ENCODE measurements at regions not wholly inside any gene's neighbourhood (a gene's known extent, or its start where the extent isn't known, plus 50 kb on each side); places are given as distances from the start of the nearest gene placed in this dataset.
"Not testable (repeated sequence)": the region's sequence is repeated elsewhere in the genome, so short reads cannot be mapped to it uniquely, and the experiment has no call there.

DNA sequence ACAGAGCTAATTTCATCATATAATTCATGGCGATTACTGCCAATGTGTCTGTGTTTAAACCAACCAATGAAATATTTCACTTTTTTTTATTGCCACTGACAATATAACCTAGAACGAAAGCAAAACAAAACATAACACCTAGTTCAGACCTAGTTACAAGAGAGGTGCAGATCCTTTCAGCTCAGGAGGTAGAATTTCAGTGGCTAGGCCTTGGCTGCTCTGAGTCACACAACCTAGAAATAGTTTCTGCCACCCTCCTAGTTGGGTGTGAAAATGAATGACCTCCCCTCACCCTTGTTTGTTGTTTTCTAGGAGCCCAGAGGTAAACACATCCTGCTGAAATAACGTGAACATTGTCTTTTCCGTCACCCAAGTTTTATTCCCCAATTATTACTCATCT is 356.3 kb downstream of the HTR1B start:
- intact Hi-C loops (cut with DNase I, micrococcal nuclease), result no loop called here
- no peak for DNase-seq
- ATAC-seq, result no peak

DNA sequence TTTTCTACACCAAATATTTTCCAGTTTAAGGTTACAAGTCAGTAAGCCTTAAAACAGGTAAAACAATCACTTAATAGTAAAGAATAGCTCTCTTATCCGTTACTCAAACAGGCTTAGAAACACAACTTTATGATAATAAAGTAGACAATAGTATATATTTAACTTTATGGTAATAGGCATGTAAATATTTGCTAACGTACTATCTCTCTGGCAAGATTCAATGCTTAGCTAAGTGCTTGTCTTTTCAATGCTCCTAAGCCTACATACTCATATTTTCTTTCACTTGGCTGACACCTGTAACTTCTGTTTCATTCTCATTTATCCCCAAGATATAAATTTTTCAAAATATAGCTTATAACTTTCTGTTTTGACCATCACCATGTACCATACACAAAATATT is 358.2 kb downstream of the HTR1B start:
- DNase-seq (no peak), ATAC-seq (no peak)
- intact Hi-C loops (cut with DNase I, micrococcal nuclease), result no loop called here

DNA sequence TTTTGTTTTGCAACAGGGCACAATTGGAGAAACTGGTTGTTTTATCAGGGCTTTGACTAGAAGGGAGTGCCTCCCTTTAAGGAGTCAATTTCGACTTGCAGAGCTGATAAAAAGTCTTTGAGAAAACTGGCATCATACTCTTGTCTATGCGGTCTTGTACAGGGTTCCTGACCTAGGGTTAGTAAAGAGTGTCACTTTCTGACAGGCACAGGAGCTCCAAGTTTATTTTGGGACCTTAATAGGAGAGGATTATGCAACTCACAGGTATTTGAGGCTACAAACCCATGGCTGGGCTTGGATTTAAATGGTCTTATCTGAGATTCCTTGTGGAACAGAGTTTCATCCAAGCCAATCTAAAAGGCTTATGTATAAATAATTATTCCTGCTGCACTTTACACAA is 365.4 kb downstream of the HTR1B start:
- no peak for ATAC-seq
- no peak for DNase-seq

DNA sequence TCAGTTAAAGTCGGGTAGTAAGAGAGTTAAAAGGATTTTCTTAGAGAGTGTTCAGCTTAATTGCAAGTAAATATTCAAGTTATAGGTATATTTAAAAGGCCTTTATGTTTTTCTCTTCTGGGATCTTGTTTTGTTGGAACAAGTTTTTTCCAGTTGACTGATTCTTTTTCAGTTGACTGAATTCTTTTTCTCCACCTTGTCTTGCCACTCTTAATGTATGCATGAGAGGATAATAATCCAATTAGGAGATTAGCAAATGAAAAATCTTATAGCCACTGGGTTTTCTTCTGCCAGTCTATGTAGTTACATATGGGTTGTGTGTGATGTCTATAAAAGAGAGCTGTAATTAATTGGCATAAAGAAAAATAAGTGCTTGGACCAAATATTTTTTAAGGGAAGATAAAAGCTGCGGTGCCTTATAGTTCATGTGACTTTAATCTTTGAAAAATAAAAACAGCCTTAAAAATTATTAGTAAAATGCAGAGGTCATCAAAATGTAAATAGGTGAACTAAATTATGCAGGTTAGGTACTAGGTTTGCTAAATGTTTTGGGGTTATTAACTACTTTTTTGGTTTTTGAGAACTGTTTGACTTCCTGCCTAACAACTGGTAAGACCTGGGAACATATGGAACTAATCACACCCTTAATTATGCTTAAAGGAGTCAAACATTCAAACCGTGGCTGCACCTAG is 367.2 kb downstream of the HTR1B start:
- ATAC-seq, result no peak
- intact Hi-C loops (cut with DNase I, micrococcal nuclease), result no loop called here
- no peak for DNase-seq

More for the DNA sequence above, 365.4 kb downstream of the HTR1B start:
- intact Hi-C loops (cut with DNase I, micrococcal nuclease), result no loop called here

- ATAC-seq (no peak), DNase-seq (no peak)
- intact Hi-C loops (cut with DNase I, micrococcal nuclease), result no loop called here
These were observed 368.5 kb downstream of the HTR1B start for GRCh38 chr6:77094821-77095220.

GRCh38 chr6:77092971-77093370 is 370.3 kb downstream of the HTR1B start:
- no peak for ATAC-seq
- DNase-seq, result no peak
- intact Hi-C loops (cut with DNase I, micrococcal nuclease), result no loop called here

DNA sequence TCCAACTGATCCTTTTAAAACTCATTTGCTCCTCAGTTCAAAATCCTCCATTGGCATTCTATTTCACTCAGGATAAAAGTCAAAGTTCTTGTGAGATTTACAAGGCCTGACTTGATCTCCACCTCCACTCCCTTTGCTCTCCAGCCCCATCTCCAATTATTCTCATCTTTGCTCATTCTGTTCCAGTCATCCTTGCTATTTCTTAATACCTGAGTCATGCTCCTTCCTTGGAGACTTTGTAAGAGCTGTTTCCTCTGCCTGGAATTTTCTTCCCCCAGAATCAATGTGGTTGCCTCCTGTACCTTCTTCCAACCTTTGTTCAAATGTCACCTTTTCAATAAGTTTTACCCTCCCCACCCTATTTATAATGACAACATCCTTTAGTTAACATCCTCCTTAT is 373.5 kb downstream of the HTR1B start:
- DNase-seq (no peak), ATAC-seq (no peak)
- intact Hi-C loops (cut with DNase I, micrococcal nuclease), result no loop called here

- DNase-seq; ATAC-seq; intact Hi-C loops (cut with DNase I, micrococcal nuclease): not testable (repeated sequence)
These were observed 375.4 kb downstream of the HTR1B start for GRCh38 chr6:77087794-77088318.

- ATAC-seq, result no peak
- intact Hi-C loops (cut with DNase I, micrococcal nuclease), result no loop called here
- no peak for DNase-seq
These were observed 389.1 kb downstream of the HTR1B start for GRCh38 chr6:77074037-77074713.

DNA sequence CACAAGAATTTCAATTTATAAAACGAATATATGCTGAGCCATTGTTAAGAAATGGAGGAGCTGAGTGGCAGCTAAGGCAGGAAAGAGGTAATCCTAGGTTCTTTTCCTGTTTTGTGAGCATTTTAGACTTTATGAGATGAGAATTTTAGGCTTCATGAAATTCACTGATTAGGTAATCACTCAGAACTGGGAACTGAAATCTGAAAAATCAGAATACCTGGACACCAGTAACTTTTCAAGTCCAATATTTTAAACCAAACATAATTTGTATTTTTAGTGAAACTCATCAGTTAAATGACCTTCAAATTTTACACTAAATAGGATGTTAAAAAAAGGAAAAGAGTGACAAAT is 389.9 kb downstream of the HTR1B start:
- intact Hi-C loops (cut with DNase I, micrococcal nuclease), result no loop called here
- ATAC-seq, result no peak
- DNase-seq, result no peak

DNA sequence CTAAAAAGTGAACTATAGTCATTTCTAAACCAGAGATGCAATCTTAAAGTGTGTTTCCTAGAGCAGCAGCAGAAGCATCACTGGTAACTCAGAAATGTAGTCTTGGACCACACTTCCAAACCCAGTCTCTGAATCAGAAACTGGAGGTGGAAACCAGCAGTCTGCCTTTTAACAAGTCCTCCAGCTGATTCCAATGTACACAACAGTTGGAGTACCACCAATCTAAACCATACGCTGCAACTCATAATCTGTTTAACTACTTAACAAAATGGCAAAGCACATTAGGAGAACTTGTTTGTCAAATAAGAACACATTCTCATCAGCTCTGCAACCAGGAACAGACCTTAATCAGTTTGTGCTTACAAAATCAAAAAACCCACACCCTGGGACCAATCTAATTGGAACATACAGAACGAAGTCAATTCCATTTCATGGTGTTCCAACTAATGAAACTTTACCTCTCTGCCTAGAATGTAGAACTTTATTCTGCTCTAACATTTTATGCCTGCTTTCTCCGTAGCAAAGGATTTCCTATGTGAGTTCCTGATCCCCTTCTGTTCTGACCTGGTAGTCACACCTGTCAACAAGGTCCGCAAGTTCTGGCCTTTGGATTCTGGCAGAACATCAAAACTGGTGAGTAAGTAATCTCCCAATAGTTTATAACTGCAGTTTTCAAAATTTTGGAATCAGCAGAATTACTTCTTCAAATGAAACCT is 390.4 kb downstream of the HTR1B start:
- intact Hi-C loops (cut with DNase I, micrococcal nuclease), result no loop called here
- no peak for ATAC-seq

GRCh38 chr6:77063494-77063893 is 399.8 kb downstream of the HTR1B start:
- intact Hi-C loops (cut with DNase I, micrococcal nuclease), result no loop called here
- ATAC-seq (no peak), DNase-seq (no peak)

More for the DNA sequence above, 390.4 kb downstream of the HTR1B start:
- no peak for DNase-seq

- ATAC-seq (no peak), DNase-seq (no peak)
- intact Hi-C loops (cut with DNase I, micrococcal nuclease), result no loop called here
These were observed 407.6 kb downstream of the HTR1B start for GRCh38 chr6:77055711-77056110.

DNA sequence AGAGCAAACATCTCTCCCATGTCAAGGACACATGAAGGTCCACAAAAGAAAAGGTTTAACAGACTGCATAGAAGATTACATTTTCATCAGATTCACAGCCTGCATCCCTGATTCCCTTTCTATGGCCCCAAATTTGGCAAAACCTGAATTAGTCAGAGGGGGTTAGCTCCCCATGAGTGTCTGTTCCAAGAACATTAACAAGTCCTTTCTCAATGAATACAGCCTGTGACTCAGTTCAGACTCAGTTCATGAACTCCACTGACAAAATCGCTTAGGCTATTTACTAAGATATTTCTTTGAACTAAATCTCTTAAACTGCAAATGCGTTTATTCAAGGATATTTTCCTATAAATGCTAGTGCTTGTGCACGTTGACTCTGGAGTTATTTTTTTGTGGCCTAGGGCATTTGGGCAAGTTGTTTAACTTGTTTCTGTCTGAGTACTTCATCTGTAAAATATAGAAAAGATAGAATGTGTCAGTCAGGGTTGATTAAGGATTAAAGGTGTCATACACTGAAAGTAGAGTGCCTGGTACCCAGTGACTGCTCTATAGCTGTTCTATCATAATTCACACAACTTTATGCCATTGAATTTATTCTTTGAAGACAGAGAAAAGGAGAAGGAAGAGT is 422.6 kb downstream of the HTR1B start:
- no peak for DNase-seq
- intact Hi-C loops (cut with DNase I, micrococcal nuclease), result no loop called here

DNA sequence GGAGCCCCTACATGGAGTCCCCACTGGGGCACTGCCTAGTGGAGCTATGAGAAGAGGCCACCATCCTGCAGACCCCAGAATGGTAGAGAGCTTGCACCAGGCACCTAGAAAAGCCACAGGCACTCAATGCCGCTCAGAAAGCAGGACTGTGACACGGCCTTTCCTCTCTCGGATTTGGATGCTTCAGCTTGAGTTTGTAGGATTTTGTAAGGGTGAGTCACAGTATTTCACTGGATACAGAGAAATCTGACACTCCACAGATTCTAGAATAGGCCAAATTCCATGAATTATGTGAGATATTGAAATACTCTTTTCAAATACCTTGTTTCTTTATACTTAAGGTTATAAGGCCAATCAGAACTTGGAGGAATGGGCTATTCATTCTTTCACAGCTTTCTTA is 424.5 kb downstream of the HTR1B start:
- intact Hi-C loops (cut with DNase I, micrococcal nuclease), result no loop called here
- ATAC-seq, result no peak
- no peak for DNase-seq

More for the DNA sequence above, 422.6 kb downstream of the HTR1B start:
- no peak for ATAC-seq

GRCh38 chr6:77037439-77037838 is 425.9 kb downstream of the HTR1B start:
- intact Hi-C loops (cut with DNase I, micrococcal nuclease), result no loop called here
- ATAC-seq, result no peak
- DNase-seq, result no peak

- intact Hi-C loops (cut with DNase I, micrococcal nuclease), result no loop called here
- no peak for ATAC-seq
- DNase-seq, result no peak
These were observed 426.9 kb downstream of the HTR1B start for GRCh38 chr6:77036400-77036799.

- DNase-seq (no peak), ATAC-seq (no peak)
- intact Hi-C loops (cut with DNase I, micrococcal nuclease), result no loop called here
These were observed 429.1 kb downstream of the HTR1B start for GRCh38 chr6:77034161-77034560.

DNA sequence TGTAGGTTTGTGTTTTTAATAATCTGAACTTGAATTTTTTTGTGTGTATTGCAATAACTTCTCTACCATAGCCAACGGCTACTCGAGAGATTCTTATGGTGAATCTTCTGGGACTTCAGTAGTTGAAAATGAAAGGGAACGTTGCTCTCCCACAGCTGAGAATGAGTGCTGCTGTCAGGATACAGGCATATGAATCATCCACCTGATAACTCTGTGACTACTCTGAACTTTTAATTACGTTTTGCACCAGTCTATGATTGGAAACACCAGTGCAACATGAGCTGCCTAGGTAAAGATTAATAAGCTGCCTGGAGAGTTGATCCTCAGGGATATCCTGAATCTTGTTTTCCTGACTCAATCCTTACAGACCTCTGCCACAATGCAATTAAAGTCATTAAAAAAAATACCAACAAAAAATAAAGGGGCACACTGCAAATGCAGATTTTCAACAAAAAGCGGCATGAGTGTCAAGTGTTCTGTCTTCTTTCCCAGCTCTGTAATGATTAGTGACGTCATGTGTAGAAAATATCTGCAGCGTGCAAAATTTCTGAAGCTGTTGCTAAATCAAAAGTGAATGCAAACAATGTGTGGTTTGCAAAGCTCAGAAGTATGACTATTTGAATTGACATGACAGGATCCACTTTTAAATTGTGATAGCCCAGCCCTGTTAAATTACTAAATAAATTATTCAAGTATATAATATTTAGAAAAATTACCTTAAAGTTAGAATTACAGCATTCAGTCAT is 432.2 kb downstream of the HTR1B start:
- ATAC-seq (no peak), DNase-seq (no peak)
- intact Hi-C loops (cut with DNase I, micrococcal nuclease), result no loop called here
